ENCODE measurements at regions not wholly inside any gene's neighbourhood (a gene's known extent, or its start where the extent isn't known, plus 50 kb on each side); places are given as distances from the start of the nearest gene placed in this dataset.

DNA sequence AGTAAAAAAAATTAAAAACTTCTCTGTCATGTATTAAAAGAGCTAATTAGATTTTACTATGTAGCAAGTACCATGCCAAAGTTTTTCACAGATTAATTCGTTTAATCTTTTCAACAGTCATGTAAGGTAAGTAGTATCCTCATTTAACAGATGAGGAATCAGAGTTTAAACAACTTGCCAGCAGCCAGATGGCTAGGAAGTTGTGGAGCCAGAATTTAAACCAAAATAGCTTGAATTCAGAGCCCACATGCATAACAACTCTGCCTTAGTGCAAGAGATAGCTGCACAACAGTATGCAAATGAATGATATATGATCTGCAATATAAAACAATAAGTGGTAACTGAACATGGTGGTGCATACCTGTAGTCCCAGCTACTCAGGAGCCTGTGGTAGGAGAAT is 75.3 kb downstream of the NAP1L3 start:
- H3K4me3 ChIP-seq (replicated peaks in 1 of 3; ENCODE audit: insufficient read depth in 1 of 3, low read depth in 2 of 3, low read length in 3 of 3) = no peak overlapping the region
- in situ Hi-C loops (cut with HindIII; ENCODE audit: extremely low pct_ligation_motif_present, low pct_unique_long_range_greater_than_20kb) = no loop called here
- ATAC-seq (no peak), DNase-seq (ENCODE audit: low spot score) (no peak), FAIRE-seq (no peak)
- H3K9me3 ChIP-seq (ENCODE audit: low read length) = no peaks in the 10 kb centered on the region
- H3K27ac ChIP-seq (ENCODE audit: extremely low read length, insufficient read depth, low read length) = no peak overlapping the region
- no peaks in the 10 kb centered on the region for H3K79me2 ChIP-seq (ENCODE audit: insufficient read depth, low read length)
- no peaks in the 10 kb centered on the region for H4K20me1 ChIP-seq (ENCODE audit: insufficient read depth, low read length)
- no peak for TF ChIP-seq MAFG (CRISPR knock-in tag; IDR thresholded peaks at IDR 0.05)
- no peak for TF ChIP-seq ZMYM4 (CRISPR knock-in tag; IDR thresholded peaks at IDR 0.05)
- TF ChIP-seq ZBTB10 (CRISPR knock-in tag; IDR thresholded peaks at IDR 0.05; ENCODE audit: borderline replicate concordance) = no peak
- no peak for TF ChIP-seq TOE1 (CRISPR knock-in tag; IDR thresholded peaks at IDR 0.05)
- TF ChIP-seq NFE2L1 (CRISPR knock-in tag; IDR thresholded peaks at IDR 0.05; ENCODE audit: borderline replicate concordance) = no peak
- no peak for TF ChIP-seq FOXK2 (IDR thresholded peaks at IDR 0.05)
- H2AFZ ChIP-seq (ENCODE audit: low read length) = no peak overlapping the region
- BruUV-seq (replicated peaks) = no TSS peak
- WGBS (ENCODE audit: low lambda C conversion rate) = 0% methylated on average over 1 of the region's 1 CpG
- CTCF ChIA-PET (ENCODE audit: low intra/inter-chr PET ratio, low total read pairs) = no interaction called here
- no peaks in the 10 kb centered on the region for H3K27me3 ChIP-seq (ENCODE audit: control insufficient read depth in 1 of 2, insufficient read depth in 2 of 2, low read length in 2 of 2)
- no peaks in the 10 kb centered on the region for H3K4me1 ChIP-seq (ENCODE audit: insufficient read depth, low read length)
- no peaks in the 10 kb centered on the region for H3K36me3 ChIP-seq (replicated peaks in 1 of 2; ENCODE audit: control insufficient read depth in 1 of 2, insufficient read depth in 2 of 2, low read length in 2 of 2)
- H3K4me2 ChIP-seq (ENCODE audit: low read depth, low read length) = no peak overlapping the region
- H3K9ac ChIP-seq (ENCODE audit: insufficient read depth, low read depth, low read length) = no peak overlapping the region
- intact Hi-C loops (cut with micrococcal nuclease; ENCODE audit: unreplicated experiment) = no loop called here
- POLR2A ChIA-PET = no interaction called here

GRCh38 chrX:93594780-93595179 is 78.6 kb downstream of the NAP1L3 start:
- Histone ChIP-seq H3K36me3 (replicated peaks in 1 of 2; ENCODE audit: control insufficient read depth in 1 of 2, insufficient read depth in 2 of 2, low read length in 2 of 2) (no peaks in the 10 kb centered on the region), H3K4me3 (replicated peaks in 1 of 3; ENCODE audit: insufficient read depth in 1 of 3, low read depth in 2 of 3, low read length in 3 of 3) (no peak overlapping the region), H3K4me2 (ENCODE audit: low read depth, low read length) (no peak overlapping the region), H3K27me3 (ENCODE audit: control insufficient read depth in 1 of 2, insufficient read depth in 2 of 2, low read length in 2 of 2) (no peaks in the 10 kb centered on the region), H4K20me1 (ENCODE audit: insufficient read depth, low read length) (no peaks in the 10 kb centered on the region), H3K27ac (ENCODE audit: extremely low read length, insufficient read depth, low read length) (no peak overlapping the region), H3K79me2 (ENCODE audit: insufficient read depth, low read length) (no peaks in the 10 kb centered on the region), H3K9me3 (ENCODE audit: low read length) (no peaks in the 10 kb centered on the region), H3K4me1 (ENCODE audit: insufficient read depth, low read length) (no peaks in the 10 kb centered on the region), H3K9ac (ENCODE audit: insufficient read depth, low read depth, low read length) (no peak overlapping the region), H2AFZ (ENCODE audit: low read length) (no peak overlapping the region)
- FAIRE-seq = no peak
- DNase-seq (ENCODE audit: low spot score) = no peak
- no peak for ATAC-seq
- intact Hi-C loops (cut with micrococcal nuclease; ENCODE audit: unreplicated experiment) (no loop called here), in situ Hi-C loops (cut with HindIII; ENCODE audit: extremely low pct_ligation_motif_present, low pct_unique_long_range_greater_than_20kb) (no loop called here)
- 0% methylated on average over 2 of the region's 2 CpGs for WGBS (ENCODE audit: low lambda C conversion rate)
- no TSS peak for BruUV-seq (replicated peaks)
- POLR2A ChIA-PET = no interaction called here
- CTCF ChIA-PET (ENCODE audit: low intra/inter-chr PET ratio, low total read pairs) = no interaction called here
- TF ChIP-seq SAP130 (CRISPR knock-in tag; IDR thresholded peaks at IDR 0.05; ENCODE audit: low read depth) = no peak
- TF ChIP-seq ZNF496 (CRISPR knock-in tag; IDR thresholded peaks at IDR 0.05; ENCODE audit: insufficient replicate concordance) = no peak
- TF ChIP-seq TARDBP (CRISPR knock-in tag; IDR thresholded peaks at IDR 0.05) = no peak
- TF ChIP-seq SOX6 (IDR thresholded peaks at IDR 0.05) = no peak
- TF ChIP-seq SOX6 (CRISPR knock-in tag; IDR thresholded peaks at IDR 0.05) = no peak
- no peak for TF ChIP-seq MAZ (IDR thresholded peaks at IDR 0.05; ENCODE audit: borderline replicate concordance, low read depth, low read length)
- no peak for TF ChIP-seq MAZ (CRISPR knock-in tag; IDR thresholded peaks at IDR 0.05; ENCODE audit: low read depth)
- TF ChIP-seq ZNF431 (CRISPR knock-in tag; IDR thresholded peaks at IDR 0.05; ENCODE audit: borderline replicate concordance, low read depth) = no peak
- no peak for TF ChIP-seq ZNF263 (CRISPR knock-in tag; IDR thresholded peaks at IDR 0.05)
- TF ChIP-seq ZNF350 (CRISPR knock-in tag; IDR thresholded peaks at IDR 0.05; ENCODE audit: borderline replicate concordance, low read depth) = no peak
- TF ChIP-seq FOXA3 (CRISPR knock-in tag; IDR thresholded peaks at IDR 0.05) = no peak
- TF ChIP-seq ATF4 (CRISPR knock-in tag; IDR thresholded peaks at IDR 0.05) = no peak
